ENCODE measurements at regions not wholly inside any gene's neighbourhood (a gene's known extent, or its start where the extent isn't known, plus 50 kb on each side); places are given as distances from the start of the nearest gene placed in this dataset.
"Not testable (repeated sequence)": the region's sequence is repeated elsewhere in the genome, so short reads cannot be mapped to it uniquely, and the experiment has no call there.

GRCh38 chr5:17088051-17088450 lies 129.4 kb upstream of the BASP1 start:
- no peak for DNase-seq

- no peak for DNase-seq
Observed at GRCh38 chr5:17089001-17089400, 128.4 kb upstream of the BASP1 start.

- no peak for DNase-seq
Observed at GRCh38 chr5:17089690-17090089, 127.7 kb upstream of the BASP1 start.

GRCh38 chr5:17090839-17091238 lies 126.6 kb upstream of the BASP1 start:
- DNase-seq: peak; percentile 76

GRCh38 chr5:17094830-17095229 lies 122.6 kb upstream of the BASP1 start:
- DNase-seq: no peak

GRCh38 chr5:17096952-17097695 lies 120.3 kb upstream of the BASP1 start:
- no peak for DNase-seq

- no peak for DNase-seq
Observed at GRCh38 chr5:17099946-17100345, 117.5 kb upstream of the BASP1 start.

GRCh38 chr5:17103461-17103860 lies 114.0 kb upstream of the BASP1 start:
- DNase-seq: no peak

- DNase-seq: no peak
Observed at GRCh38 chr5:17105744-17106418, 111.5 kb upstream of the BASP1 start.

- no peak for DNase-seq
Observed at GRCh38 chr5:17106521-17106920, 110.9 kb upstream of the BASP1 start.

GRCh38 chr5:17112091-17112716 lies 105.2 kb upstream of the BASP1 start:
- not testable (repeated sequence) for DNase-seq

- DNase-seq: no peak
Observed at GRCh38 chr5:17113174-17113958, 104.1 kb upstream of the BASP1 start.

GRCh38 chr5:17114233-17114632 lies 103.2 kb upstream of the BASP1 start:
- no peak for DNase-seq

- DNase-seq: no peak
Observed at GRCh38 chr5:17114715-17115599, 102.5 kb upstream of the BASP1 start.

- no peak for DNase-seq
Observed at GRCh38 chr5:17115855-17116254, 101.6 kb upstream of the BASP1 start.

- DNase-seq: peak; percentile 96
Observed at GRCh38 chr5:17118631-17119030, 98.8 kb upstream of the BASP1 start.

- no peak for DNase-seq
Observed at GRCh38 chr5:17120209-17120608, 97.2 kb upstream of the BASP1 start.

- no peak for DNase-seq
Observed at GRCh38 chr5:17121776-17122175, 95.7 kb upstream of the BASP1 start.

- DNase-seq: no peak
Observed at GRCh38 chr5:17123010-17123409, 94.4 kb upstream of the BASP1 start.

GRCh38 chr5:17123773-17124172 lies 93.7 kb upstream of the BASP1 start:
- DNase-seq: peak; percentile 27

GRCh38 chr5:17127743-17128231 lies 89.6 kb upstream of the BASP1 start:
- no peak for DNase-seq
